HG02938 (cell line): ENCODE measurements at regions not wholly inside any gene's neighbourhood (a gene's known extent, or its start where the extent isn't known, plus 50 kb on each side); places are given as distances from the start of the nearest gene placed in this dataset.
A peak's percentile ranks its signal among the peaks of the same experiment; 100 is the strongest.
"Not testable (repeated sequence)": the region's sequence is repeated elsewhere in the genome, so short reads cannot be mapped to it uniquely, and the experiment has no call there.

Source experiments
- ATAC-seq: cut with Tn5 transposase; IDR thresholded peaks from one replicate; pipeline ENCODE4 v1.9.1; 2021; ENCODE audit warnings: mild to moderate bottlenecking, moderate library complexity; ENCODE audit not compliant: unreplicated experiment

DNA sequence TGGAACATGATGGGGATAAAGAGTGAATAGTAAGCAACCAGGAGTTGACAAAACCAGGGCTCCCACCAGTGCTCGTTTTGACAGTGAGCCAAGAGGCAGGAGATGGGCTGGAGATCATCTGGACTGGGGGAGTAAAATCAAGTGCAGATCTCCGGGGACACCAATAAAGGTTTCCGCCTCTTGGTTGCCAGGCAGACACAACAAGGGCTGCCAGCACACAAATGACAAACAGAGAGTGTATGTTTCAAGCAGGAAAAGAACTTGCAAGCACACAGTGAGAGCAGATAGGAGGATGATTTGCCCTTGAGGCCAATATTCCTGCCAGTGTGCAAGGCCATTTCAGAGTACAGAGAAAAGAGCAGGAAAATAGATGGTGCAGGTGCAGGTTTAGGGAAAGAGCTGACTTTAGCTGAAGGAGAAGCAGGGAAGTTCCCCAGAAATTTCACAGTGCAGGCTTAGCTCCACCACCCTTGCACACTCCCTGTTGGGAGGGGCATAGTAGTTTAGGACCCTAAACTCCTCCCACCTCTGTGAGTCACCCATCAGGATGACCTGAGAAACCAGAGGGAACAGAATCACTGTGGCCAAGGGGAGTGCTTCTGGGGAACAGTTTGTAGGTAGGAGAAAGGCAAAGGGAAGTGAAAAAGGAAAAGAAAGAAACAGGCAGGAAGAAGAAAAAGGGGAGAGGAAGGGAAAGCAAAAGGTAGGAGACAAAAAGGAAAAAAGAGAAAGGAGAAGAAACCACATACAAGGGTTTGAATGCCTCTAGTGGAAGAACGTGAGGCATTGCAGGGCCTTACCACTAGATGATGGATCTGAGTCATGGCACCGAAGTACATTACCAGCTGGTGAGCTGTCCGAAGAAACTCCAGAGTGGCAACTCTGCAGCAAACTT lies 404.4 kb downstream of the SLC6A15 start:
- ATAC-seq: peak; percentile 78

DNA sequence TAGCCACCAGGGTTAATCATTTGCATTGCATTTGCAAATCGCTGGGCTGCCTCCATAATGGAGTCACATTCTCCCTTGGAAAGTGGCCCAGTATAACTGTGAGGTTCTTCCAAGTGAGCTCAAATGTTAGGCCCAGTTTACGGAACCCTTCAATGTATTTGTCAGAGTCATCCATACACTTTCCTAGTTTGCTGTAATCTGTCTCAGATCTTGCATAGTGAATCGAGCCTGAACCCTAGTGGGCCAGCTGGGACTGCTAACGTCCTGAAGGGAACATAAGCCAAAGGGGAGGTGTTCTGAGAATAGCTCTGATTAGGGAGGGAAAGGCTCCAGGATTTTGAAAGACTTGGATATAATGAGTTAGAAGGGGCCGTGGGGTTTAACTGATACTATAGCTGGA lies 406.3 kb downstream of the SLC6A15 start:
- no peak for ATAC-seq

DNA sequence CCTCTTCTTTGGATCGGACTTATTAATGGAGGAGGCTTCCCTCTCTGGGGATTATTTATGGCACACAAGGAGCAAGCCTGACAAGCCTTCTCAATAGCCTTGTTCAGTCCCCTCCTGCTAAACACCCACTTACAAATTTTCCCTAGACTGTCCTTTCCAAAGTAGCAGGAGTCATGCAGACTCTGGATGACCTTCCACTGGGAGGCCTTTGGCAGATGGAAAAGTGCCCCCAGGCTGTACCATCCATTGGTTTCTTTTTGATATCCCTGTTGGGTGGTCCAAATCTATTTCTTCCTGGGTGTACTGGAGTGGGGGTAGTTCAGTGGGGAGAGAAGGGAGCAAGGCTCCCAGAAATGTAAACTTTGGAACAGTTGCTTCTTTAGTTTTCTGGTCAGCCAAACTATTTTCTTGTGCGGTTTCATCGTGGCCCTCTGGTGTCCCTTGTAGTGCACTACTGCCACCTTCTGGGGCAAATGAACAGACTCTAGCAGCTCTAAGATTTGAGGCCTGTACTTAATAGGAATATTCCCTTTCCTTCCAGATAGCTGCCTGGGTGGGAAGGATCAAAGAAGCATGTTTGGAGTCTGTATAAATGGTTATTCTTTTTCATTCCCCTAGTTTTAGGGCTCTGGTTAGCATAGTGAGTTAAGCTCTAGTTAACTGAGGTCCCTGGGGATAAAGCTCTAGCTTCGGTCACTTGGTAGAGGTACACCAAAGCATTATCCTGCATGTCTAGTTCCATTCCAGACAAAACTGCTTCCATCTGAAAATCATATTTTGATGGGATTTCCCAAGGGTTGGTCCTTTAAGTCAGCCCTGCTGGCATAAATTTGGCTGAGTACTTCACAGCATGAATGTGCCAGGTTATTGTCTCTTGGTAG lies 409.5 kb downstream of the SLC6A15 start:
- ATAC-seq: peak; percentile 83

DNA sequence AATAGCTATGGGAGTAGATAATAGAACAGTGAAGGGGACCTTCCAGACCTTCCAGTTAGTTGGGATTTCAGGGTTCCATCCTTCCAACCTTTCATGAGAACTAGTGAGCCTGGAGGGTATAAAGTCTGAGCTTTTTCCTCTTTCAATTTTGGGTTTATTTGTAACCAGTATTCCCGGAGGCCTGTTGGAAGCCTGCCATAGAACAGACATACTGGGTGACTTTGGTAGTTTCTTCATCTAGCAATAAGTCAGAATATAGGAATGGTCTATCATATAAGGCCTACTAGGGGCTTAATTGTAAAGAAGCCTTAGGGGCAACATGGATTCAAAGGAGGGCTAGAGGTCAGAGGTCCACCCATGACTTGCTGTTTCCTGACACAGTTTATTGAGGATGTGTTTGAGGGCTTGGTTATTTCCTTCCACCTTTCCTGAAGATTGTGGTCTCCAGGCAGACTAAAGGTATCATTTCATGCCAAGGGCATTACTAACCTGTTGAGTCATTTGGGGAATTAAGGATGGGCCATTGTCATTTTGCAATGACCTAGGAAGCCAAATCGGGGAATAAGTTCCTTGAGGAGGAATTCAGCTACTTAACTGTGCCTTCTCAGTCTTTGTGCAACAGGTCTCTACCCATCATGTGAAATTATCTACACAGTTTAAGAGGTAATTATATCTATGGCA lies 410.3 kb downstream of the SLC6A15 start:
- no peak for ATAC-seq

DNA sequence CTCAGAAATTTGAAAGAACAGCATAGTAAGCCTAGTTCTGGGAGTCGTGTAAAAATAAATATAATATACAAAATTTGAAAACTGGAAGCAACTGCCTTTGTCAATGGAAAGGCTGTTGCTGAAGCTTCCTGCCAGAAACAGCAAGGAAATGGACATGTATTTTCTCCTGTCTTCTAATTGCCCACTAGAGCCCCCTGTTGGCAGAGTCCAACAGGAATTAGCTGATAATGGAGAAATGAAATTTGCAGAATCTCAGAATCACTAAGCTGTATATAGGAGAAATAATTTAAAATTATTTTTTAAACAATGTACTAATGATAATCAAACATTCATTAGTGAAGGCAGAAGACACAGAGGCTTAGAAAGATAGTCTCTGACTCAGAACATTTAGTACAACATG lies 414.8 kb downstream of the SLC6A15 start:
- no peak for ATAC-seq

DNA sequence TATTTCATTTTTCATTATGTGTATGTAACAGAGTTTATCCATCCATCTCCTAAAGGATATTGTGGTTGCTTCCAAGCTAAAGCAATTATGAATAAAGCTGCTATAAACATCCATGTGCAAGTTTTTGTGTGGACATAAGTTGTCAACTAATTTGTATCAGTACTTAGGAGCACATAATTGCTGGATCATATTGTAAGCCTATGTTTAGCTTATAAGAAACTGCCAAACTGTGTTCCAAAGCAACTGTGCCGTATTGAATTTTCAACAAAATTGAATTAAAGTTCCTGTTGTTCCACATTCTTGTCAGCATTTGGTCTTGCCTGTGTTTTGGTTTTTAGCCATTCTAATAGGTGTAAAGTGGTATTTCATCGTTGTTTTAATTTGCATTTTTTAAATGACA lies 416.9 kb downstream of the SLC6A15 start:
- ATAC-seq: no peak

DNA sequence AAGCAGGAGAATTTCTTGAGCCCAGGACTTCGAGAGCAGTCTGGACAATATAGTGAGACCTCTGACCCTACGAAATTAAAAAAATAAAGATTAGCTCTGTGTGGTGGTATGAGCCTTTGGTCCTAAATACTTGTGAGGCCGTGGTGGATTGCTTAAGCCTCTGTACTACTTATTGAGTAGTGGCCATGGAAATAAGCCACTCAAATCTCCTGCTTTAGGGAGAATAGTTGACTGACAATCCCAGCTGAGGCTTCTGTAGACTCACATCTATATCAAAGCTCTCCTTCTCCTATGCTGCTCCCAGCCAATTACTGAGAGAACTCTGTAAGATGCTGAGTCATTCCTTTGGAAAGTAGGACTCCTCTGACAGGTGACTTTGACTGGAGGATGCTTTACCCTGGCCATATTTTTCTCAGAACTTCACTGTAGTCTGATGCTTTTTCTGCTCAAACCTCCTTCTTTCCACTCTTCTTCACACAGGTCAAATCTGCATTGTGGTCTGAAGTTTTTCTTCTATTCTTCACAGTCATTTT lies 420.2 kb downstream of the SLC6A15 start:
- ATAC-seq: no peak

DNA sequence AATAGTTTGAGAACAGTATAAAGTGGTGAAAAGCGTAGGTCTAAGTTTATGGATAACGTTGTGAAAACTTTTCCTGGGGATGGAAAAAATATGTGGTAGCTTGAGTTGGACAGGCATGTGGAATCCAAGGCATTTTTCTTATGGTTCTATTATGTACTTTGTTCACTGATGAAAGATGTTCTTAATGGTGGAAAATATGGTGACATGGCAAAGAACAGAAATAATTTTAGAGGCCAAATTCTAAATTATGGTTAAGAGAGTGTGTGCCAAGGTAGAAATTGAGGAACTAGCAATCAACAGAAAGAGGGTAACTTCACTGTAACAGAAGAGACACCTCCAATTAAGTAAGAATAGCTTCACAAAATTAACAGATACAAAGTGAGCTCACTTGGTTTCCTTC lies 427.8 kb downstream of the SLC6A15 start:
- no peak for ATAC-seq

DNA sequence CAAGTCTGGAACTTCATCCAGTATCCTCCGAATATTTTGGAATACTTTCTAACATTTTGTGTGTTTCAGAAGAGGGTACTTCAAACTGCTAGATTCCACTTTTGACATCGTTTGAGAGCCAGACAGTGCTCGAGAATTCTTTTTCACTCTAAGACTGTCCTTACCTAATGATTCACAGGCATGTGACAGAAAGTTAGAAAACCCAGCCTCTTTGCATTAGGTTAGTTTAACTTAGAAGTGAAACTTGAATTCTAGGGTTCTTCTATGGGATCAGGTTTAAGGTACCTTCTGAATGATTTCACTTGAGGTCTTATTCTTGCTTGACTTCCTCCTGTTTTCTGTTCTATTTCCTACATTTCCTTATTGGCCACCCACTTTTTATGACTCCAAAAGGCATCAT lies 431.8 kb downstream of the SLC6A15 start:
- ATAC-seq: peak; percentile 69

DNA sequence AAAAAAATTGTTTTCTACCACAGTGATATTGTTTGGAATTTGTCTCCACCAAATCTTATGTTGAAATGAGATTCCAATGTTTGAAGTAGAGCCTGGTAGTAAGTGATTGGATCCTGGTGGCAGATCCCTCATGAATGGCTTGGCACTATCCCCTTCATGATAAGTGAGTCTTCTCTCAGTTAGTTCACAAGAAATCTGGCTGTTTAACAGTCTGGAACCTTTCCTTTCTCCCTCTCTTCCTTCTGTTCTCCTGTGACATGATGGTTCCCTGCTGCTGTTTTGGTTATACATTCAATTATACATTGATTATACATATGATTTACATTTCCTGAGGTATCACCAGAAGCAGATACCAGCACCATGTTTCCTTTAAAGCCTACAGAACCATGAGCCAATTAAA lies 442.2 kb downstream of the SLC6A15 start:
- ATAC-seq: no peak

DNA sequence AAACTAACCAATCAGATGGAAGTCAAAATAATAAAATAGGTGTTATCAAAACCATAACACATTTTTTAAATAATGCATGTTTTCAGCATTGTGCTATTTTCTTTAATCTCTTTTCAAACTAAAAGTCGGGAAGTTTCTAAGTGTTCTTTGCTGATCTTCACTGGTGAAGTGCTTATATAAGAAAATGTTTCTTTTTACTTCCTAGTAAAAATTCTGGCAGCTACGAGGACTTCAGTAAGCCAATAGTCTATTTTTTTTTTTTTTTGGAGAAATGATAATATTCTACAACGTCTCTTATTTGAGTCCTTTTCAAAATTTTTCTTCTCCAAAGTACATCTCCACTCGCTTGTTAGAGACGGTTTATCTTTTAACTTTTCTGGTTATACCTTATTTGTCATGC lies 448.0 kb downstream of the SLC6A15 start:
- ATAC-seq: no peak

DNA sequence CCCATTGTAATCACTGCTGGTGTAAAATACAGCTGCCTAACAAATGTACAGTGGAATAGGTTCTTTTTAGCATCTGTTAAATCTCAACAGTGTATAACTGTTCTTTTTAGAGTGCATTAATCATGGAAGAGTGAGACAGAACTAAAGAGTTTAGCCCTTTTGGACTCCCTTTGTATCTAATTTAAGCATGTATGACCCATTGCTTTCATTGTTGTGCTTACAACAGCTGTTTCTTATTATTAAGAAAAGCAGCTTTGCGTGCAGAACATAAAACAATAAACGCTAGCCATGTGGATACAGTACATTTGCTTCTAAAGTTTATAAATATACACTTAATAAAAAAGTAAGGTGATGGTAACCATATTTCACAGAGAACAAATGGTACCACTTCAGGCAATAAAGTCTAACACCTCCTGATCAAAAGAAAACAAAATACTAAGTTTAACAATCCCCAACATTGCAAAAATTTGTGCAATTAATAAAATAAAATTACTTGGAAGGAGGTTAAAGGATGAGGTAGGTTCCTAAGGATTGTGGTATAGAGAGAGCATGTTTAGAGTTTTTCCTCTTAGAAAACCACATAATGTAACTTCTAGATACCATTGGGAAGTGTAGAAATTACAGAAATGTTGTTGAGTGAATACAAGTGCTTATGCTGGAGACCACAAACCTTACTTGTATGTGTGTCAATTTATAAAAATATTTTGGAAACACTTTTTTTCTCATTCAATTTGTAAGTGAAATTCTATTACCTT lies 448.7 kb downstream of the SLC6A15 start:
- no peak for ATAC-seq

DNA sequence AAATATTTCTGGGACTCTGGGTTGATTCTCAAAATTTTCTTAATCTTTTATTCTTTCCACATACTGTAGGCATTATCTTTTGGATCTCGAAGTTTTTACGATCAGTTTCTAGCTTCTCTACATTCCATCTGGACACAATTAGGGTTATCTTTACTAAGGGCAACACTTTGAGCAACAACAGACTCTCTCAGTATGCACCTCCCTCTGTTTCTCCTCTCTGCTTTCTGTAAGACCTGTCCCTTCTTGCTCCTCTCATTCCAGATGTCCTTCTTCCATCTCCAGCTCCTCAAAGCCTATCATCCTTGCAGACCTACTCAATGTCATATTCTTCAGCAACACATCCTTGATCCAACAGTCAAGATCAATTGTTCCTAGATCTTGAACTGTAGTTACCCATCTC lies 457.0 kb downstream of the SLC6A15 start:
- ATAC-seq: no peak

DNA sequence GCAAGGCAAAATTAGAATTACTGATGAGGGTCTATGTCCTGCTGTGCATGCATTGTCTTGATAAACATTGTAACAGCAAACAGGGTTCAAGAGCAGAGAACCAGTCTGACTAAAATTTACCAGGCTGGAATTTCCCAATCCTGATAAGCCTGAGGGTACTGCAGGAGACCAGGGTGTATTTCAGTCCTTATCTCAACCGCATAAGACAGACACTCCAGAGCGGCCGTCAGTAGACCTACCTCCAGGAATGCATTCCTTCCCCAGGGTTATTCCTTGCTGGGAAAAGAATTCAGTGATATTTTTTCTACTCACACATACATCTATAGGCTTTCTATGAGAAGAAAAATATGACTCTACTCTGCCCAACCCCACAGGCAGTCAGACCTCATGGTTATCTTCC lies 466.1 kb downstream of the SLC6A15 start:
- not testable (repeated sequence) for ATAC-seq

DNA sequence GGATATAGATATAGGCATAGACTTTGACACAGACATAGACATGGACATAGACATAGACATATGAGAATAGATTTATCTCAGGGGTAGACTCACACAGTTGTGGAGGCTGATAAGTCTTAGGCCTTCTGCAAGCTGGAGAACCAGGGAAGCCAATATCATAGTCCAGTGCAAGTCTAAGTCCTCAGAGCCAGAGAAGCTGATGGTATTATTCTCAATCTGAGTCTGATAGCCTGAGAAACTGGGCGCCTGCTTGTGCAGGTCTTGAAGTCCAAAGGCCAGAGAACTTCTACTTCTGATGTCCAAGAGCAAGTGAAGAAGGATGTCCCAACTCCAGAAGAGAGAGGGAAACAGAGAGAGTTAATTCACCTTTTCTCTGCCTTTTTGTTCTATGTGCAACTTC lies 476.5 kb downstream of the SLC6A15 start:
- no peak for ATAC-seq

DNA sequence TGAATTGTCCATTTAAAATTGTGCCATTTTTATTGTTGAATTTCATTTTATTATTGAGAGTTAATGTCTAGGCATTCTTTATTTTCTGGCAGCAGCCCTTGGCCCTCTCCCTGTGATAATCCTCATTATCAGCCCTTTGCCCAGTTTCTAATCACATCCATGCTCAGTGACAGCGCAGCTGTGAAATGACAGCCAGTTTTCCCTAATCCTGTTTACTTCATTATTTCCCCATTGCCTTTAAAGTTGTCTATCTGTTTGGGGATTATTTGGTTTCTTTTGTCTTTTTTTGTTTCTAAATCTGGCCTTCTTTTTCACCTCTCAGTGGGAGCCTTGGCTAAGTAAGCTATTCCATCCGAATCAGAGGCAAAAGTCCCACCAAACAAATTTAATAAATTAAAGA lies 476.9 kb downstream of the SLC6A15 start:
- no peak for ATAC-seq

DNA sequence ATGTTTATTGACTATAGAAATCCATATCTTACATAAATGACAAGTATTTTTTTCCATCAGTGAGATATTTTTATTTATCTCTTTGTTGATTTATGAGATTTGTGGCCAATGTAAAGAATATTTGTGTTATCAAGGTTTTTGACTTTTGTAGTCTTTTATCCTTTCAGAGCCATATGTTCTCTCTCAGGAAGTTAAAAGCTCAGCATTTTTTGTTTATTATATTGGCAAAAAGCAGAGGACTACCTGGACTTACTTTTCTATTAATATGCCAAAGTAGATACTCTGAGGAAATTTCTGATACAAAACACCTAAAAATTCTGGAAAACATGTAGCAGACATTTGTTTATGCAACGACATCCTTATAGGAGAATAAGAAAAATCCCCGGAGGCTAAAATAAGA lies 490.3 kb downstream of the SLC6A15 start:
- ATAC-seq: no peak

DNA sequence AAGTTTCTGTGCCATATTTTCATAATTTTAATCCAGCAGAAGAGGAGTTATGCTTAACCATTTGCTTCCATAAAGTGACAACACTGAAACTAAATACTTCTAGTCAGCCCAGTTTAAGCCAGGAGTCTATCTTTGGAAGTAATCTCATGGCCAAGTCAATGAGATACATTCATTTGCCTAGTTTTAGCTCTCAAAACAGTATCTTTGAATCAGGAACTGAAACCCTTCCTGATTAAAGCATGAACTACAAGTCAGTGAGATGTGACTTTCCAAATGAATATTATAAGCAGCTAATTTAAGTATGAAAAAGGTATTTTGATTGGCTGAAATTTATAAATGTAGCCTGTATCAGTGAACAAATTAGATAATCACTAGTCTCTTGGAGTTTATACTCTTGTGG lies 491.5 kb downstream of the SLC6A15 start:
- no peak for ATAC-seq

DNA sequence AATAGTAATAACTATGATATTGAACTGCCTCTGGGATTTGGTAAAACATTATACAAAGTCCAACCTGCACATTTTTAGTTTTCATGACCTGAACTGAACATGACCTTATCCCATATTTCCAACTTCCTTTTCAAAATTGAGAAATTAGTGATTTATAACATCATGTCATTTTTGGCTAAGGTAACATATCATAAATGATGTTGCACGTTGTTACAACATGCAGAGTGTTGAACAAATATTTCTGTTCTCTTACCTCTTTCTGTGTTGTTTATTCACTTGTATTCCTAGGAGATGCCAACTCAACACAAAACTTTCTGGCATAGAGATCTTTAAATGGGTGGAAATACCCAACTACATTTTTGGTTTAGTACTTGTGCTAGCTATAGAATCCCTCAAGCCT lies 496.0 kb downstream of the SLC6A15 start:
- no peak for ATAC-seq

DNA sequence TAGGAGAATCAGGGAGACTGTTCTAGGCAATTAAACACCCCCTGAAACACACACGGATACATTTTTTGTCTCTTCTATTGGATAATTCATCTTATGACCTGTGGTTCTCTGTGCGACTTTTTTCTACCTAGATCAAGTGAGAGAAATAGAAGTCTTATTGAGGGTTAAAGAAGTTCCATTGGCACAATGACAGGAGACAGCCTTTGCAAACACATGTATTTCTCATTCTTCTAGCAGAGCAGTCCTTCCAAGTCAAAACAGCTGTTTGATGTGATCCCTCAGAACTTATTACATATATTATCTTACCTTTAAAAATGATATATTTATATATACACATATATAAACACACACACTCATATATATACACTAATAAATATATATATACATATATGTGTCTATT lies 496.7 kb downstream of the SLC6A15 start:
- ATAC-seq: no peak
